ENCODE measurements at regions not wholly inside any gene's neighbourhood (a gene's known extent, or its start where the extent isn't known, plus 50 kb on each side); places are given as distances from the start of the nearest gene placed in this dataset.
A peak's percentile ranks its signal among the peaks of the same experiment; 100 is the strongest.

GRCh38 chr4:67103001-67103747 is 442.1 kb downstream of the CENPC start:
- TF ChIP-seq, protein P1, sequence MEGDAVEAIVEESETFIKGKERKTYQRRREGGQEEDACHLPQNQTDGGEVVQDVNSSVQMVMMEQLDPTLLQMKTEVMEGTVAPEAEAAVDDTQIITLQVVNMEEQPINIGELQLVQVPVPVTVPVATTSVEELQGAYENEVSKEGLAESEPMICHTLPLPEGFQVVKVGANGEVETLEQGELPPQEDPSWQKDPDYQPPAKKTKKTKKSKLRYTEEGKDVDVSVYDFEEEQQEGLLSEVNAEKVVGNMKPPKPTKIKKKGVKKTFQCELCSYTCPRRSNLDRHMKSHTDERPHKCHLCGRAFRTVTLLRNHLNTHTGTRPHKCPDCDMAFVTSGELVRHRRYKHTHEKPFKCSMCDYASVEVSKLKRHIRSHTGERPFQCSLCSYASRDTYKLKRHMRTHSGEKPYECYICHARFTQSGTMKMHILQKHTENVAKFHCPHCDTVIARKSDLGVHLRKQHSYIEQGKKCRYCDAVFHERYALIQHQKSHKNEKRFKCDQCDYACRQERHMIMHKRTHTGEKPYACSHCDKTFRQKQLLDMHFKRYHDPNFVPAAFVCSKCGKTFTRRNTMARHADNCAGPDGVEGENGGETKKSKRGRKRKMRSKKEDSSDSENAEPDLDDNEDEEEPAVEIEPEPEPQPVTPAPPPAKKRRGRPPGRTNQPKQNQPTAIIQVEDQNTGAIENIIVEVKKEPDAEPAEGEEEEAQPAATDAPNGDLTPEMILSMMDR (conservative IDR thresholded peaks at IDR 0.05; ENCODE audit: low read depth, low read length): 0 out of 2 replicates have a peak, but pooled peaks have one; percentile 12
- TF ChIP-seq EZH2 (IDR thresholded peaks at IDR 0.05; ENCODE audit: borderline replicate concordance, low read depth, low read length, poor library complexity, severe bottlenecking): no peak
